ENCODE measurements at regions not wholly inside any gene's neighbourhood (a gene's known extent, or its start where the extent isn't known, plus 50 kb on each side); places are given as distances from the start of the nearest gene placed in this dataset.

DNA sequence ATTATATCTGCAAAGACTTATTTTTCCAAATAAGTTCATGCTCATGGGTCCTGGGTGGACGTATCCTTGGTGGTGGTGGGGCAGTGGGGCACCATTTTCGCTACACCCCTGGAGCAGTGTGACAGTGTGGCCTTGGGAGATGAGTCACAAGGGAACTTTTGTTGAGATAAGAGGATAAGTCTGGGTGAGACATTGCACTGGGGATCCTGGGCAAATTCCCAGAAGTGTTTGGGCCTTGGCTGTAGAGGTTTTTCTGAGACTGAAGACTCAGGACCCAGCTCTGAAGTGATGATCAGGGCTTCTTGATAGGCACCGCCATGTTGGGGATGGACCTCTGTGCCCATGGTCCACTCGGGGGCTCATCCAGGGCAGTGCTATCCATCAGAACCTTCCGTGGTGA lies 149.4 kb downstream of the MACROH2A1 start:
- peak in 1 of 2 donors; percentile 18 for DNase-seq (ENCODE audit: low read depth in 2 of 2)
- TF ChIP-seq CTCF (IDR thresholded peaks at IDR 0.05; ENCODE audit: low read depth, low read length), result no peak
- H3K4me3 ChIP-seq (replicated peaks in 1 of 2; ENCODE audit: low read depth in 2 of 2, low read length in 2 of 2), result no peak overlapping the region

GRCh38 chr5:135248801-135249231 lies 150.2 kb downstream of the MACROH2A1 start:
- no peak overlapping the region for H3K4me3 ChIP-seq (replicated peaks in 1 of 2; ENCODE audit: low read depth in 2 of 2, low read length in 2 of 2)
- DNase-seq (ENCODE audit: low read depth in 2 of 2), result no peak
- no peak for TF ChIP-seq CTCF (IDR thresholded peaks at IDR 0.05; ENCODE audit: low read depth, low read length)

DNA sequence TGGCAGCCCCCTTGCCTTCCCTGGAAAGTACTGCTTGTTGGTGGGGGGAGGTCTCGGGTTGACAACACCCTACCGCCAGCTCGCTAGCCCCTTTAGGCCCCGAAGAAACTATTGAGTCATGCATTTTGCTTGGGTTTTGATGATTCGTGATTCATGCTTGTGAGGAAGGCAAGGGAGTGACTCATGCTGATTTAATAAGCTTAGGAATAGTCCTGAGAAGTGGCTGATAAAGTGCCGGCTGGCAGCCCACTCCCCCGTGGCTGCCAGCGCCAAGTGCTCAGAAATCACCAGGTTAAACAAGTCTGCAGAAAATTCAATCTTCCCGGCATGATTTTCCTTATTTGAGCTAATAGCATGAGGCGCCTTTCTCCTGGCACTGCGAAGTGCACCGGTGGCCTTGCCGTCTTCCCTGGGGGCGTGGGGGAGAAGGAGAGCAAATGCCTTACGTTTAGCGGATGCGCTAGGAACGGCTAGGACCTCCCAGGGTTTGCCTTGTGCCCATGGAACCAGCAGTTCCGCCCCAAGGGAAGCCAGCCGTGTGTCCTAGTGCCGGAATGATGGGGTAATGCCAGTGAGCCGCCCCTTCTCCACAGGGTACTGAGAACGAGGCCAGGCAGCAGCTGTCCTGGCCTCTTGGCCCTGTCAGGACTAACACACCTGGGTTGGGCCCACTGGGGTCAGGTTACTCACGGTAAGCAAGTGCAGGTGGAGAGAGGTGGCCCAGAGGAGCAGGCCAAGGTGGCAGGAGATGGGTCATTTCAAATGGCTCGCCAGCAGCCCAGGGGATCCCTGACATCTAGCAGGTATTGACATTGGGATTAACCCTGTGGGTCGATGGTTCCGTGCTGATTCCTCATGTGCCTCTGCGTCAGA lies 151.9 kb downstream of the MACROH2A1 start:
- TF ChIP-seq CTCF (IDR thresholded peaks at IDR 0.05; ENCODE audit: low read depth, low read length), result no peak
- H3K4me3 ChIP-seq (replicated peaks in 1 of 2; ENCODE audit: low read depth in 2 of 2, low read length in 2 of 2), result no peak overlapping the region
- DNase-seq (ENCODE audit: low read depth in 2 of 2), result peak; percentile 89 to 91

DNA sequence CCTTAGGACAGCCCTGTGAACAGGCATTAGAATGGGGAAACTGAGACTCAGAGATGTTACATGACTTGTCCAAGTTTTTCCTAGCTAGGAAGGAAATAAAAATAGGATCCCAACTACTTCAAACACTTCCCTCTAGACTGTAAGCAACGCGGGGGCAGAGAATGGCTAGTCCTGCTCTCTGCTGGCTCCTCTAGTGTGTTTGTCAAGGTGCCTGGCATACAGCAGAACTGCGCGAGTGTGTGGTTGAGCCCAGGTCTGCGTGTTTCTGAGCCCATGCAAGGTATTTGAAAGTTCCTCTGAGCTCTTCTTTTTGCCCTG lies 152.5 kb downstream of the MACROH2A1 start:
- H3K4me3 ChIP-seq (replicated peaks in 1 of 2; ENCODE audit: low read depth in 2 of 2, low read length in 2 of 2), result no peak overlapping the region
- TF ChIP-seq CTCF (IDR thresholded peaks at IDR 0.05; ENCODE audit: low read depth, low read length), result no peak
- no peak for DNase-seq (ENCODE audit: low read depth in 2 of 2)

DNA sequence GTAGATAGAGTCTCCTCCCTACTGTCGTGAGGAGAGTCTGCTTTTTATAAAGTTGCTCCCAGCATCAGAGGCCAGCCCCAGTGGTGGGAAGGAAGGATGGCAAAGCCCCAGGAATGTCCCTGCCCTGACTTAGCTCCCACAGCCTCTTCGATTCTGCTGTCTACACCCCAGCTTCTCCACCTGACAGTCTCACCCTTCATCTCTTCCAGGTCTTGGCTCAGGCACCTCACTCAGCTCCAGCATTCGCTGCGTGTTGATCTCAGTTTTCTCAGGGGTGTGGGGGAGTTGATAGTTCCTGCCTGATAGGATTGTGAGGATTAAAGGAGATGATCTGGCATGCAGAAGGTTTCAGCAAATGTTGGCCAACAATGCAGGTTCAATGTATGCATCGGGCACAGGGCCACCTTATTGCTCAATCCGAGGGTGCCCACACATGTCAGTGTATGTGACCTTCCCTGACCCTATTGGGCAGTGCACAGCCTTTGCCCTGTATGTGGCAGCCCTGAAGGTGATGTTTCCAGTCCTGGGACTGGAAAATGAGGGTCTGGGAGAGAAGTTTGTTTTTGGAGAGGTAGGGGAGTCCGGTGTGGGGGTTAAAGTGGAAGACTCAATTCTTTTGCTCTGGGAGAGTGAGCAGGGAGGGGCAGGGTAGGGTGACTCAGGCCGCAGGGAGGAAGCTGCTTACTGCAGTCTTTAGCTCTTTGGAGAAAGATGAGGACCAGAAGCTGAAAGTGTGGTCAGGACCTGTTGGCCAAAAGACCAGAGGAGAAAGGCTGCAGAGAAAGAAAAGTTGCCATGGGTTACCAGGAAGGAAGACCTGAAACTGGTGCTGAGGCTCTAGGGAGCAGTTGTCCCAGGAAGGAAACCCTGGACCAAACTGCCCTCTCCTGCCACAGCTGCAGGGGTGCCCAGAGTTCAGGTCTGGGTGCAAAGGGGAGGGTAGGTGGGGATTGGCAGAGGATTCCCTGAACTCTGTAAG lies 153.2 kb downstream of the MACROH2A1 start:
- no peak for TF ChIP-seq CTCF (IDR thresholded peaks at IDR 0.05; ENCODE audit: low read depth, low read length)
- H3K4me3 ChIP-seq (replicated peaks in 1 of 2; ENCODE audit: low read depth in 2 of 2, low read length in 2 of 2), result no peak overlapping the region
- DNase-seq (ENCODE audit: low read depth in 2 of 2), result peak; percentile 62 to 71

- H3K4me3 ChIP-seq (replicated peaks in 1 of 2; ENCODE audit: low read depth in 2 of 2, low read length in 2 of 2), result no peak overlapping the region
- DNase-seq (ENCODE audit: low read depth in 2 of 2), result no peak
- TF ChIP-seq CTCF (IDR thresholded peaks at IDR 0.05; ENCODE audit: low read depth, low read length), result no peak
Observed at GRCh38 chr5:135244620-135245021, 154.4 kb downstream of the MACROH2A1 start.

Data from cardiac fibroblast (primary cell).